NCI-H526 treated with DMSO at 0.1 percent for 48 hours (cell line): ENCODE measurements at regions not wholly inside any gene's neighbourhood (a gene's known extent, or its start where the extent isn't known, plus 50 kb on each side); places are given as distances from the start of the nearest gene placed in this dataset.
"Not testable (repeated sequence)": the region's sequence is repeated elsewhere in the genome, so short reads cannot be mapped to it uniquely, and the experiment has no call there.

Experiments used
- DNase-seq: peaks from one replicate; lab custom pipeline; 2025; lab: John Stamatoyannopoulos, UW

GRCh38 chr6:37580176-37580955 is 80.7 kb upstream of the CCDC167 start:
- no peak for DNase-seq

DNA sequence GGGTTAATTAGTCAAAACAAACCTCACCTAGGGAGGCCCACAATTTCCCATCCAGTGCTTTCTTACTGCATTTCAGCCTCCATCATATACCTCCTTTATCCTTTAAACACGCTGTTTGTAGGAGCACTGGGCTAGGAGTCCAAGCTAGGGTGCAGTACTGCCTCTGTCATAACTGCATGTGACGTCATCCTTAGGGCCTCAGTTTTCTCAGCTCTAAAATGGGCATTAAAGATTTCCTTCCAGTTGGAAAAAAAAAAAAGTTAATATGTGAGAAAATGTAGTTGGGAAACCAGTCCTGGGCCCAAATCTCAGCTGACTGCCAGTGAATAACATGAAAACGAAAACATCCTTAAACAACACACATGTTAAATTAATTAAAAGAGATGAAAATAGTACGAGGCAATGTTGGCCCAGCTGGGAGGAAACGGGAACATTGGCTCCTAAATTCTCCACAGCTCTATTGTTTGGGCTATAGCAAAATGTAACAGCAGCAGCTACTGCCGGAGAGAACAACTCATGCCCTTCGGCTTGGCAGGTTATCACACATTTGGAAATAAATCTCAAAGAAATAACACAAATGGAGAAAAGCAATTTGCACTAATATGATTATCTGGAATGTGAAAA is 79.9 kb upstream of the CCDC167 start:
- no peak for DNase-seq

GRCh38 chr6:37578104-37578503 is 78.4 kb upstream of the CCDC167 start:
- no peak for DNase-seq

- no peak for DNase-seq
These were observed 76.6 kb upstream of the CCDC167 start for GRCh38 chr6:37576336-37576737.

DNA sequence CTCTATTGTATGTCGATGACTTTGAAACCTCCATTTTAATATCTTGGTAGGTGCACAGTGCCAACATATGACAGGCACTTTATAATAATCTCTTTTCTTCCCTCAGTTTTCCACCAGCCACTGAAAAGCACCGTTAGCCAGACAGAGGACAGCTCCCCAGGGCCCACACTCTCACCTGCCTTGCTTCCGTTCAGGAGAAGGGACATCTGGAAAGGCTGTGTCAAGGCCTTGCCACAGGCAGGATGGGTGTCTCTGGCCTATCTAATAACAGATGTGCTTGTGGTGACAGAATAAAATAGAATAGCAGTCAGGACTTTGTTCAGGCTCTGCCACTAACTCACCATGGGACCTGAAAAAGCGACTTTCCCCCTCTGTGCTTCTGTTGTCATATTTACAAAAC is 75.5 kb upstream of the CCDC167 start:
- no peak for DNase-seq

- no peak for DNase-seq
These were observed 72.6 kb upstream of the CCDC167 start for GRCh38 chr6:37572334-37572733.

GRCh38 chr6:37570482-37571133 is 70.9 kb upstream of the CCDC167 start:
- no peak for DNase-seq

GRCh38 chr6:37569743-37570481 is 70.2 kb upstream of the CCDC167 start:
- no peak for DNase-seq

- no peak for DNase-seq
These were observed 69.6 kb upstream of the CCDC167 start for GRCh38 chr6:37569317-37569716.

DNA sequence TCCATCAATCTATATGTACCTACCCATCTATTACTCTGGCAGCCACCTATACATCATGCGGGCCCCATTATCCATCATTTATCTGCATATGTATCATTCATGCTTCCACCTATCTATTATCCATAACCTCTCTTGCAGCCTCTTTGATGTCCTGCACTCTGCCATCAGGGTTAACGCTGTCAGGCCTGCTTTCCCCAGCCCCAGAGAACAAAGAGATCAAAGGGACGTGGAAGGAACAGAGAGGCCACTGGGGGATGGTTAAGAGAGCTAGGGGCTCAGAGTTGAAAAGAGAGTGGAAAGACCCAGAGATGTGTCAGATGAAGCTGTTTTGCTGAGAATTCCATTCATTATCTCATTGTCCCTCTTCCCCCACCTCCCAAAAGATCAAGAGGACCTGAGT is 67.3 kb upstream of the CCDC167 start:
- DNase-seq: no peak

DNA sequence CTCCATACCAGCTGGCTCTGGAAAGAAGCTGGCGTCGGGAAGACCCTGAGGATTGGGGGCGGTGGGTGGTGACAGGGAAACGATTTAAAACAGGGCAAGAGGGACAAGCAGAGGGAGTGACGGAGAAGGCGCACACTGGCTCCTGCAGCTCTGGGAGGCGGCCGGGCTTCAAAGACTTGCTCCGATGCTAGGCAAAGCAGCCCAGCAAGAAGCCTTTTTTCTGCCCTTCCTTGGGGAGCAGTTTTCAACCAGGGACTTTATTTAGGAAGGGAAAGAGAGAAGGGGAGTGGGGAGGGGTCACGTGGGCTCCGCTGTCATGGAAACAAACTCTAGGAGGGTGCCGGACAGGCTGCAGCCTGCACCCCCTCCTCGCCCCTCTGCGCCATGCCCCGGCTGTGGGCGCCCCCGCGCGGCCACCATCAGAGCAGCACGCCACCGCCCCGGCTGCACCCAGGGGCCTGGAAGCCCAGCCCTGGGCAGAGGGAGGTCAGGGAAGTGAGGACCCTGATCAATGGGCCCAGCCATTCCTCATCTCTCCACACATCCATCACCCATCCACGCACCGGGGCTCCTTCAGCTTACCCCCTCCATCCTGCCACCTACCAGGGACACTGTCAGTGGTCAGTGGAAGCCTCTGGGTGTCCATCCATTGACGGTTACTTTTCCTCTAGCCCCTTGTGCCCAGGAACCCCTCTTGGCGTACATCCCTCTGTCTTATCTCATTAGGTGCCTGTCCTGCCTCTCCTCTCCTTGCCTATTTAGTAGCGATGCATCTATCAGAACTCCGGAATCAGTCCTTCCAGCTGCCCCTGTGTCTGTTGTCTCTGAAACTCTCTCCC is 66.6 kb upstream of the CCDC167 start:
- DNase-seq: peak; percentile 56

GRCh38 chr6:37565267-37566110 is 65.8 kb upstream of the CCDC167 start:
- peak; percentile 23 for DNase-seq

DNA sequence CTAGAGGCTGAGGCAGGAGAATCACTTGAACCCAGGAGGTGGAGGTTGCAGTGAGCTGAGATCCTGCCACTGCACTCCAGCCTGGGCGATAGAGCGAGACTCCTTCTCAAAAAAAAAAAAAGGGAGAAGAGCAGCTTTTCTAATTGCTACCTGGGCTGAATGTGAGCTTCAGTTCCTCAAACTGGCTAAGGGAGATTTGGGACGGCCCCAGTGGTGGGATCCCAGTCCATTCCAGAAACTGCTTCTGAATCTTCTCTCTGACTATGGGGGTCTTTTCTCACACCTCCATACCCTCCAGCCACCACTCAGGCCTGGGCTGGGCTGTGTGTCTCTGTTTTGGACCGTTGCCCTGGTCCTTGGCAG is 63.2 kb upstream of the CCDC167 start:
- DNase-seq: not testable (repeated sequence)

- DNase-seq: no peak
These were observed 61.7 kb upstream of the CCDC167 start for GRCh38 chr6:37561361-37561760.

DNA sequence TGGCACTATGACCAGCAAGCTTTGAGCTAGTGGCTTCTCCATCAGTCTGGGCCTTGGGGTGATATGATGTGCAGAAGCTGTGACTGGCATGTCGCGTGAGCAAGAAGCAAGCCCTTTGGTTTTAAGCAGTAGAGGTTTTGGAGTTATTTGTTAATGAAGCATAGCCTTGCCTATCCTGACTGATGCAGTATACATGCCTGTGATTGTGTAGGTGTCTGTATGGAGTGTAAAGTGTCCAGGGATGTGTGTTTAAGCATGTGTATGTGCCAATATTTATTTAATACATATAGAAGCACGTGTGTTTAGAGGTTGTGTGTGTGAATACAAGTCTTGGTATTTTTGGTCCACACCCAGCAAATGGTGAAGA is 61.0 kb upstream of the CCDC167 start:
- DNase-seq: no peak

DNA sequence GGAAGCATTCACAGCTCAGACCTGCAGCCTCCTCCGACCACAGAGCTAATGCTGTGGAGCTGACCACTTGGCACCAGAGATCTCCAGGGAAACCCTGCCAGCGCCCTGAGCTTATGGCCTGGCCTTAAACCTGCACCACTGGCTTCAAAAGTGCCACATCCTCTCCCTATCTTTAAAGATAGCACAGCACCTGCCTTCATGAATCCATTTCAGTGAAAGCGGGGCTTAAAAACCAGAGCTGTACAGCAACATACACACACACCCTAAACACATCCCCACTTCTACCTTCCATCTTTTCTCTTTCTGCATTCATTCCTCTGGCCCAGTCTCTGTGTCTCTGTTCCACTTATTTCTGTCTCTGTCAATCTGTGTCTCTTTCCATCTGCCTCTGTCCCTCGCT is 59.8 kb upstream of the CCDC167 start:
- no peak for DNase-seq

DNA sequence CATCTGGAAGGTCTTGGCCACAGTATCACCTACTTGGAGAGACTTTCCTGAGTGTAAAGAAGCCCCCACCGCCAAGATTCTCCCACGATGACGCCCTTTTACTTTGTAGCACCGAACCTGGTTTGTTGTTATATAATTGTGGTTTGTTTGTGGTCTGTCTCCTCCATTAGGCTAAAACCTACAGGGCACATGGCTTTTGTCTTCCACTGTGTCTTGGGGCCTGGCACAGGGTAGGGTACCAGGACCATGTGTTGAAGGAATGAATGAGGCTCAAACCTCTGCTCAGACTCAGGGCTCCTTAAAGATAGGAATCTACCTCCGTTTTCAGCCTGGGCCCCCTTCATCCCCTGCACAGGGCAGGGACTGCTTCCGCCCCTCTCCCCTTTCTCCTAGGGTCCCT is 59.4 kb upstream of the CCDC167 start:
- no peak for DNase-seq

DNA sequence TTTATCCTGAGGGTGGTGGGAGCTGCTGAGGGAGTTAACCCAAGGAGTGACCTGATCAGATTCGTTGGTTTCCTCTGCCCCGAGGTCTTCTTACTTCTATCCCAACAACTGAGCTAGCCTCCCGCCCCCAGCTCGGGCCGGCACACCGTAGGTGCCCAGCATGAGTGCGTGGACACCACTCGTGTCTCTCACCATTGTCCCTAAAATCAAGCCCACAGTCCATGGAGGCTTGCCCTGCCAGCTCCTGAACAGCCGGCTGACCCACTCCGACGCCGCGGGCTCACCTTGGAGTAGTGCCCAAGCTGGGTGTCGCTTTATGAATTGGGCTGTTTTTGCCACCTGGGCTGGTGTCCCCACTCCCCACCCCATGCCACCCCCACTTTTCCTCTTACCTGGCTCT is 59.0 kb upstream of the CCDC167 start:
- DNase-seq: no peak

- no peak for DNase-seq
These were observed 58.5 kb upstream of the CCDC167 start for GRCh38 chr6:37558168-37558567.

DNA sequence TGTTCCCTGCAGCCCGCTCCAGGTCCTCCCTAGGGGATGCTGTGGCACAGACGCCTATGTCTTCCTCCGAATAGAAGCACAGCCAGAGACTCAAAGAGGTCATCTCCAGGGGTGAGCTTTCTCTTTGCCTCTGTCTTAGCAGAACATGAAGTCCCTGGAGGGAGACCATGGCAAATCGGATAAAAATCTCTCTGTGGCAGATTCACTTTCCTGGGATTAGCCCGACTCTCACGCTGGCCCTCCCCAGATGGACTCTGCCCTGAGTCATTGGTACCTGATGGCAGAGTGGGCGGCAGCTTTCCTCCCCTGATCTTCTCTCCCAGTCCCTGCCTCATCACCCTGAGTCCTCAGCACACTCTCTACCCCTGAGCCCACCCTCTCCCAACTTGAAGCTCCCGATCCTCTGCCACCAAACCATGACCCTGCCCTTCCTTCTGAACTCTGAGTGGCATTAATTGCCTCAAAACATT is 58.0 kb upstream of the CCDC167 start:
- no peak for DNase-seq
